ENCODE measurements at regions not wholly inside any gene's neighbourhood (a gene's known extent, or its start where the extent isn't known, plus 50 kb on each side); places are given as distances from the start of the nearest gene placed in this dataset.

- TF ChIP-seq CTCF (IDR thresholded peaks at IDR 0.05; ENCODE audit: insufficient read depth, low read length) = no peak
- TF ChIP-seq SPI1 (IDR thresholded peaks at IDR 0.05; ENCODE audit: borderline replicate concordance, low read depth) = no peak
Observed at GRCh38 chr22:48237466-48238283, 1475.2 kb downstream of the TBC1D22A start.

All from HL-60 (cell line).